ENCODE measurements at regions not wholly inside any gene's neighbourhood (a gene's known extent, or its start where the extent isn't known, plus 50 kb on each side); places are given as distances from the start of the nearest gene placed in this dataset.

GRCh38 chr15:66932634-66933024 lies 132.8 kb upstream of the SMAD3 start:
- Histone ChIP-seq H3K9ac (ENCODE audit: low read length) (no peak overlapping the region), H3K27me3 (replicated peaks; ENCODE audit: insufficient read depth, low read length) (no peaks in the 10 kb centered on the region), H3K4me1 (ENCODE audit: low read length) (no peaks in the 10 kb centered on the region), H3K36me3 (replicated peaks; ENCODE audit: insufficient read depth, low read length) (no peaks in the 10 kb centered on the region), H4K20me1 (ENCODE audit: insufficient read depth, low read length) (no peaks in the 10 kb centered on the region), H2AFZ (ENCODE audit: low read length) (no peak overlapping the region), H3K9me3 (replicated peaks; ENCODE audit: insufficient read depth, low read length) (no peaks in the 10 kb centered on the region), H3K79me2 (ENCODE audit: low read length) (no peaks in the 10 kb centered on the region), H3K27ac (ENCODE audit: low read length) (no peak overlapping the region), H3K9me2 (replicated peaks; ENCODE audit: insufficient read depth, low read length) (no peaks in the 10 kb centered on the region), H3K4me2 (ENCODE audit: low read depth, low read length) (no peak overlapping the region), H3F3A (ENCODE audit: insufficient read depth, low read length) (no peaks in the 10 kb centered on the region), H3K4me3 (ENCODE audit: low read length) (no peak overlapping the region)
- no peak for TF ChIP-seq CTCF (IDR thresholded peaks at IDR 0.05; ENCODE audit: low read length)
- TF ChIP-seq EZH2 (optimal IDR thresholded peaks at IDR 0.05; ENCODE audit: low read depth, low read length) = no peak
- no peak for TF ChIP-seq EZH2phosphoT487 (IDR thresholded peaks at IDR 0.05; ENCODE audit: low read length)
- DNase-seq = no peak

GRCh38 chr15:66933932-66934867 lies 131.2 kb upstream of the SMAD3 start:
- Histone ChIP-seq H3K9me2 (replicated peaks; ENCODE audit: insufficient read depth, low read length) (no peaks in the 10 kb centered on the region), H3K9me3 (replicated peaks; ENCODE audit: insufficient read depth, low read length) (no peaks in the 10 kb centered on the region), H2AFZ (ENCODE audit: low read length) (no peak overlapping the region), H3K4me3 (ENCODE audit: low read length) (no peak overlapping the region), H3F3A (ENCODE audit: insufficient read depth, low read length) (no peaks in the 10 kb centered on the region), H3K9ac (ENCODE audit: low read length) (no peak overlapping the region), H3K36me3 (replicated peaks; ENCODE audit: insufficient read depth, low read length) (no peaks in the 10 kb centered on the region), H3K27me3 (replicated peaks; ENCODE audit: insufficient read depth, low read length) (no peaks in the 10 kb centered on the region), H3K79me2 (ENCODE audit: low read length) (no peaks in the 10 kb centered on the region), H4K20me1 (ENCODE audit: insufficient read depth, low read length) (no peaks in the 10 kb centered on the region), H3K27ac (ENCODE audit: low read length) (no peak overlapping the region), H3K4me2 (ENCODE audit: low read depth, low read length) (no peak overlapping the region), H3K4me1 (ENCODE audit: low read length) (no peaks in the 10 kb centered on the region)
- DNase-seq = no peak
- TF ChIP-seq CTCF (IDR thresholded peaks at IDR 0.05; ENCODE audit: low read length) = no peak
- TF ChIP-seq EZH2 (optimal IDR thresholded peaks at IDR 0.05; ENCODE audit: low read depth, low read length) = no peak
- TF ChIP-seq EZH2phosphoT487 (IDR thresholded peaks at IDR 0.05; ENCODE audit: low read length) = no peak

- Histone ChIP-seq H3F3A (ENCODE audit: insufficient read depth, low read length) (no peaks in the 10 kb centered on the region), H3K4me1 (ENCODE audit: low read length) (no peaks in the 10 kb centered on the region), H3K27ac (ENCODE audit: low read length) (no peak overlapping the region), H4K20me1 (ENCODE audit: insufficient read depth, low read length) (no peaks in the 10 kb centered on the region), H3K4me2 (ENCODE audit: low read depth, low read length) (no peak overlapping the region), H3K36me3 (replicated peaks; ENCODE audit: insufficient read depth, low read length) (no peaks in the 10 kb centered on the region), H3K9me3 (replicated peaks; ENCODE audit: insufficient read depth, low read length) (no peaks in the 10 kb centered on the region), H3K4me3 (ENCODE audit: low read length) (no peak overlapping the region), H2AFZ (ENCODE audit: low read length) (no peak overlapping the region), H3K27me3 (replicated peaks; ENCODE audit: insufficient read depth, low read length) (no peaks in the 10 kb centered on the region), H3K9ac (ENCODE audit: low read length) (no peak overlapping the region), H3K9me2 (replicated peaks; ENCODE audit: insufficient read depth, low read length) (no peaks in the 10 kb centered on the region), H3K79me2 (ENCODE audit: low read length) (no peaks in the 10 kb centered on the region)
- TF ChIP-seq EZH2 (optimal IDR thresholded peaks at IDR 0.05; ENCODE audit: low read depth, low read length) (no peak), CTCF (IDR thresholded peaks at IDR 0.05; ENCODE audit: low read length) (no peak), EZH2phosphoT487 (IDR thresholded peaks at IDR 0.05; ENCODE audit: low read length) (no peak)
- no peak for DNase-seq
Observed at GRCh38 chr15:66934868-66935520, 130.4 kb upstream of the SMAD3 start.

Data from MM.1S (cell line).